NCI-H526 (cell line): ENCODE measurements at regions not wholly inside any gene's neighbourhood (a gene's known extent, or its start where the extent isn't known, plus 50 kb on each side); places are given as distances from the start of the nearest gene placed in this dataset.

Source experiments
- DNase-seq, 2 experiments: peaks; one replicate each; lab custom pipeline; 2025; lab: John Stamatoyannopoulos, UW

DNA sequence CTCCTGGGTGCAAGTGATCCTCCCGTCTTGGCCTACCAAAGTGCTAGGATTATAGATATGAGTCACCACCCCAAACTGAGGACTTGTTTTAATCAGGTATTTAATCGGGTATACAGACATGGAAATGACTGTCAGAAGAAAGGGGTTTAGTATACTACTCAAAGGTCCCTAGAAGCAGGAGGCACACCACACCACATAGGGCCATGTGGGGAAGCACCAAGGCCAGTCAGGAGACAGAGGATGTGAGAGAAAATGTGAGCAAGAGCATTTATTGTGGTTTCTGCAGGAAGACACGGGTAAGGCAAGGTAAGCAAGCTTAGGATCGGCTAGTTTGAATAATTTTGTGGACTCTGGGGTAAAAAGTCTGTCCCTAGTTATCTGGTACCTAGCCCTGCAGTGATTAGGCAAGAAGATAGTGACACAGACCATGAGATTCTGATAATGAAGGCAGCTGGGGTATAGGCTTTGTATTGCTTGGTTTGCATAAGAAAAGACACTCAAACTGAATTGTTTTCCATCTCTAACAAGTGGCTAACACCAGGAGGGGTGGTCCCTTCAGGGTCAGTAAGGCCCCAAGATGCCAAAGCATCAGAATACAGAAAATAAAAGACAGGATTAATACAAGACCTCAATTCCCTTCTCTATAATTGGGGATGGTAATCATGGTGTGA, 408.8 kb upstream of the F9 start:
- no peak for DNase-seq

DNA sequence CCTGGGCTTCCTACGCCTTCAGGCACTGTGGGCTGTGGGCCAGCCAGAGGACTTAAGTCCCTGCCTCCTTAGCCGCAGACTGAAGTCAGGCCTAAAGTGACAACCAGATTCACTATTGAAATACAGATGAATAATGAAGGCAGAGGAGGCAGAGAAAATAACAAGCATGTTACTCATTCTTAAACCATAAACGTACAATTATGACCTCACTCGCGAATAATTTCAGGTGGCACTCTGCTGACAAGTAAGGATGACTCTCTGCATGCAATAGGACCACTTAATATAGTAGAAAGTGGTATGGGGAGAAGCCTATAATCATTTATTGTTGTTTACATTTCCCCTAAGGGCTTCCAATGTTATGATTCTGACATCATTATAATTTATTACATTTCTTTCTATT, 409.2 kb upstream of the FGF13 start:
- no peak for DNase-seq

DNA sequence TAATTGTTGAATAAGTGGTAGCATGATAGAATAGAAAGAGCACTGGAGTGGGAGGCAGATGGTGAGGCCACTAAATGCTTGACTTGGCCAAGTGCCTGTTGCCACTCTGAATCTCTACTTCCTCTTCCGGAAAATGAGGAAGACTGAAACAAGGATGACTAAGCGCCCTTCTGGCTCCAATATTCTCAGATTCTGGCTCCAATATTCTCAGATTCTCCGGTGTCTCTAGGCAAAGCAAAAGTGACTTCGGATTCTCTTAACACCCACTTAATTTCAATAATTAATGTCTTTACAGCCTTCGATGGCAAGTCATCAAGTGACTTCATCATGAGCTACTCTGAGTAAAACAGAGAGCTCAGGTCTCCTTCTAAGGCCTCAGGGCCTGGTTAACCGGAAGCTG, 402.2 kb upstream of the FGF13 start:
- no peak for DNase-seq

DNA sequence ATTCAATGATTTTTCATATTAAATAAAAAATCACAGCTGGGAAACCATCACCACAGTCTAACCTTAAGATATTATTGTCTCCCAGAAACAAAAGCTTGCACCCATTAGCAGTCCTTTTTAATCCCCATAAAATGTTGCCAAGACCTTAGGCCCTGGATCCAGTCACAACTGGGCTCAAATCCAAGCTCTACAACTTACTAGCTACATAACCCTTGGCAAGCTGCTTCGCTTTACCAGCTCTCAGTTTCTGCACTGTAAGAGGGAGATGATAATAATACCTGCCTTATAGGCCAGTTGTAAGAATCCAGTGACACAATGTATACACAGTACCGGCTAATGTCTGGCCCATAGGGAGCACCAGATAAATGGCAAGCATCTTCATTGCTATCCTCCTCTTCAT, 400.9 kb upstream of the FGF13 start:
- no peak for DNase-seq

DNA sequence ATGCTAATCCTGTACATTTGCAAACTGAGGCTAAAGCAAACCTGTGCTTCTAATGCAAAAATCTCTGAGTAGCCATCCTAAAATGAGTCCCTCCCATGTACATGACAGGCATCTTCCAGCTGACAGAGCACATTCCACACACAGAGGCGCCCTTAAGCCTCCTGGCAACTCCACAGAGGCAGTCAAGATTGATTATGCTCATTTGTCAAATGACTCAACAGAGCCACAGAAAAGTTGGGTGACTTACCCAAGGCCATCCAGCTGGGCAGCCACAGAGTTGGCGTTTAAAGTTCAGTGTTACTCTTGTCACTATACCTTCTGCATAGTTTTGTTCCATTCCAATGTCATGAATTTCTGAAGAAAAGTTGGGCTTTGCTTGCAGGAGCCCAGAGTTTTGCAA, 394.6 kb upstream of the FGF13 start:
- DNase-seq: no peak

GRCh38 chrX:139094671-139095592, 383.4 kb upstream of the FGF13 start:
- DNase-seq: no peak

DNA sequence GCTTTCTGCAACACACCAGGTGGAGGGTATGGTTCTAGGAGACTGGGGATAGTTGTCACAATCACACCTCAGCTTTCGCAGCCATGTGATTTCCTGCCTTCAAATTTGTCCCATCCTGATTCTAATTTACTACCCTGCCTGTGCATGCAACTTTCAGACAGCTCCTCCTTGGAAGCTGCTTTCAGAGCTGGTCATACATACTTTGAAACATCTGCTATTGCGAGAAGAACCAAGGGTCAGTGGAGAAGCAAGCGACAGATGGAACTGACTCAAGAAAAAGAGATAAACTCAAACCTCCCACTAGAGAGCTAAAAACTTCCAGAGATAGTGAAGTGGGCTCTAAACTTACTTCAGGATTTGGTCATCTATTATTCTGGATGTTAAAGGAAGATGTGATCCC, 381.7 kb upstream of the FGF13 start:
- no peak for DNase-seq

DNA sequence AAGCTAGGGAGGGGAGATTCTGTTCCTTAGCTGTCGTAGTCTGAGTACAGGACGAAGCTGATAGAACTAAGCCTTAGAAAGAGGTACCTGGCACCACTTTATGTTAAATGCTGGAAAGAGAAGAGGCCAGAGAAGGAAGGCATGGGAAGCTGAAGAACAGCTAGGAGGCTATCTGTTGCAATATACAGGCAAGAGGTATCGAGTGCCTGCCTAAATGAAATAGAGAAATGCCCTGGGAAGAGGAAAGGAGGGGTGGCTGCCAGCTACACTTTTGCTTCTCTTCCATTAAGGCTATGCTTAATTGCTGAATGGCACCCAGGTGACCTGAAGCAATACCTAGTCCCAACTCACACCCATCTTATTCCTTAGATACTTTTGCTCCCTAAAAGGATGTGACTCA, 380.4 kb upstream of the FGF13 start:
- no peak for DNase-seq

- DNase-seq: no peak
These were observed 379.5 kb upstream of the FGF13 start for GRCh38 chrX:139091066-139091465.

DNA sequence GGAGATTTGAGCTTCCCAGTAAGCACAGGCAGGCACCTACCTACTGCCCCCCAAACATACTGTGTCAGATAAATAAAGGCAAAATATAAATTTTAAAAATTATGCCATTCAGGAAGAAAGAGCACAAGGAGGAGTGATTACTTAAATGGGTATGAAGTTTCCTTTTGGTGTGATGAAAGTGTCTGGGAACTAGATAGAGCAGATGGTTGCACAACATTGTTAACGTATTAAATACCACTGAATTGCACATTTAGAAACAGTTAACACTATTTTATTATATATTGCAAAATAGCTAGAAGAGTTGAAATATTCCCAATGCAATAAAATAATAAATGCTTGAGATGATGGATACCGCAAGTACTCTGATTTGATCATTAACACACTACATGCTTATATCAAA, 374.7 kb upstream of the FGF13 start:
- no peak for DNase-seq

- DNase-seq: no peak
These were observed 373.9 kb upstream of the FGF13 start for GRCh38 chrX:139085404-139085803.

GRCh38 chrX:139083191-139083590, 371.7 kb upstream of the FGF13 start:
- DNase-seq: no peak

- DNase-seq: no peak
These were observed 370.4 kb upstream of the FGF13 start for GRCh38 chrX:139081965-139082364.

DNA sequence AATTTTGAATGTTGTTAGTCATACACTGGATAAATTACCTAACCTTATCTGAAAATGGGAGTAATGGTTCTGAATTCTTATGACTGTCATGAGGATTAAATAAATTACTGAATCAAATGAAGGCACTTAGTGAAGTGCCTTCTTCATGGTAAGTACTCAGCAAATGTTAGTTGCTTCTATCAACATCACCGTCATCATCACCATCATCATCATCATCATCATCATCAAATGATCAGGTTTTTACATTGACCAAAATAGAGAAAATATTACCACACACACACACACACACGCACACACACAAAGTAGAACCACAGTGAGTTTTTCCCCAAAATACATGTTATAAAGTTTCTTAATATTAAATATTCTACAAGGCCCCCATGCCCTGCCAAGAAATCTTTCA, 368.3 kb upstream of the FGF13 start:
- no peak for DNase-seq

DNA sequence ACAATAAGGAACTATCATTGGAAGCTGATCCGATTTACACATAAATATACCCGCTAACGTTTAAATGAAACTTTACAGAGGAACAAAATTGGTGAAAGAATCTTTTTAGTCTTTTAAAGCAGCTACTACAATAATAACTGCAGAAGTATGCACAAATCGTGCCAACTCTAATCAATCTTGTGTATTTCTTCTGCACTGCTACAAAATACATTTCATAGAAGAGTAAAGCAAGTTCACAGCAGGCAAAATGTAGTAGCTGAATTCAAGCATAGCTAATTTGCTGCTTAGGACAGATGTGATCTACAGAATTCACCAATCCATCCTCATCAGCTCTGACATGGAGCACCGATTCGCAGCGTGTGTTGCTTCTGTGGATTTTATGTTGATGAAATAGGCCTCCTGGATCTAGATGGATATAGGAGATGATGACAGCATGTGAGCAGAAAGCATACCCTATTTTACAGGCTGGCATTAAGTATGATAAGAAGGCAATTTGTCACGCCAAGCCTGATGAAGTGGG, 367.3 kb upstream of the FGF13 start:
- no peak for DNase-seq

DNA sequence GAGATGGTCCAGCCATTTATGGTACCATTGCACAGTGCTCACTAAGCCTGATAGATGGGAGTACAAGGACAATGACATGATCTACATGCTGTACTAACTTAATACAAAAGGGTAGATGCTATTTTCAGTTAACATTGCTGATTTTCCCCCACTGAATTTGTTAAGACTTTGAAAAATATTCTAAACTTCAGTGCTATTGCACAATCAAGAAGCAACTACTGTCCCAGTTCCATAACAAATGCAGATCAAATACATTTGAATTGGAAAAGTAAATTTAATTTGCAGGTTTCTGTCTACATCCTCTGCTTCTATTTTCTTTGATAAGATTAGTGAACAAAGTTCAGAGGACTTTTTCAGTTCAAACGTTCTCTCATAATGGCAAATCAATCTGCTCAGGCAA, 366.8 kb upstream of the FGF13 start:
- no peak for DNase-seq

- no peak for DNase-seq
These were observed 366.0 kb upstream of the FGF13 start for GRCh38 chrX:139077281-139078250.

- DNase-seq: no peak
These were observed 351.8 kb upstream of the FGF13 start for GRCh38 chrX:139063364-139063763.

- no peak for DNase-seq
These were observed 347.4 kb upstream of the FGF13 start for GRCh38 chrX:139058831-139059495.

GRCh38 chrX:139052461-139052860, 340.9 kb upstream of the FGF13 start:
- no peak for DNase-seq

- DNase-seq: no peak
These were observed 337.9 kb upstream of the FGF13 start for GRCh38 chrX:139049465-139049864.

DNA sequence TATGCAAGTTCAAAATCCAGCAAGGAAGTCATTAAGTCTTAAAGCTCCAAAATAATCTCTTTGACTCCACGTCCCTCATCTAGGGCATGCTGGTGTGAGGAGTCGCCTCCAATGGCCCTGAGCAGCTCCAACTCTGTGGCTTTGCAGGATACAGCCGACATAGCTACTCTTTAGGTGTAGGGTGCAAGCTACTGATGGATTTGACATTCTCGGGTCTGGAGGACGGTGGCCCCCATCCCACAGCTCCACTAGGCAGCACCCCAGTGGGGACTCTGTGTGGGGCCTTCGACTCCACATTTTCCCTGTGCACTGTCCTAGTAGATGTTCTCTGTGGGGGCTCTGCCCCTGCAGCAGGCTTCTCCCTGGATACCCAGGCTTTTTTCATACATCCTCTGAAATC, 333.2 kb upstream of the FGF13 start:
- no peak for DNase-seq
